Nephron progenitor cell (in vitro differentiated cells): ENCODE measurements at regions not wholly inside any gene's neighbourhood (a gene's known extent, or its start where the extent isn't known, plus 50 kb on each side); places are given as distances from the start of the nearest gene placed in this dataset.
"Not testable (repeated sequence)": the region's sequence is repeated elsewhere in the genome, so short reads cannot be mapped to it uniquely, and the experiment has no call there.

ENCODE experiments used
- DNase-seq: peaks from one replicate; pipeline ENCODE4 v3.0.0; 2021
- H3K27ac Mint-ChIP-seq: 2 replicates; pipeline ENCODE4 v1.8.0; 2021; ENCODE audit warnings: mild to moderate bottlenecking, moderate library complexity, mixed read lengths
- H3K27me3 Mint-ChIP-seq: 2 replicates; pipeline ENCODE4 v1.8.0; 2021; ENCODE audit warnings: mild to moderate bottlenecking, low read depth, mixed read lengths; ENCODE audit not compliant: poor library complexity
- H3K36me3 Mint-ChIP-seq: 2 replicates; pipeline ENCODE4 v1.8.0; 2021; ENCODE audit warnings: low read depth, mixed read lengths
- H3K4me1 Mint-ChIP-seq: 2 replicates; pipeline ENCODE4 v1.8.0; 2021; ENCODE audit warnings: mixed read lengths
- H3K4me3 Mint-ChIP-seq: 2 replicates; pipeline ENCODE4 v1.8.0; 2021; ENCODE audit warnings: mild to moderate bottlenecking, moderate library complexity, mixed read lengths
- H3K9me3 Mint-ChIP-seq: 2 replicates; pipeline ENCODE4 v1.8.0; 2021; ENCODE audit warnings: mild to moderate bottlenecking, moderate library complexity, mixed read lengths
- TF ChIP-seq, protein P1 (sequence below): fragments of 200-600 bp; sonication (generic); IDR thresholded peaks from 2 replicates; pipeline ENCODE4 v1.5.0; 2021; ENCODE audit warnings: antibody characterized with exemption

DNA sequence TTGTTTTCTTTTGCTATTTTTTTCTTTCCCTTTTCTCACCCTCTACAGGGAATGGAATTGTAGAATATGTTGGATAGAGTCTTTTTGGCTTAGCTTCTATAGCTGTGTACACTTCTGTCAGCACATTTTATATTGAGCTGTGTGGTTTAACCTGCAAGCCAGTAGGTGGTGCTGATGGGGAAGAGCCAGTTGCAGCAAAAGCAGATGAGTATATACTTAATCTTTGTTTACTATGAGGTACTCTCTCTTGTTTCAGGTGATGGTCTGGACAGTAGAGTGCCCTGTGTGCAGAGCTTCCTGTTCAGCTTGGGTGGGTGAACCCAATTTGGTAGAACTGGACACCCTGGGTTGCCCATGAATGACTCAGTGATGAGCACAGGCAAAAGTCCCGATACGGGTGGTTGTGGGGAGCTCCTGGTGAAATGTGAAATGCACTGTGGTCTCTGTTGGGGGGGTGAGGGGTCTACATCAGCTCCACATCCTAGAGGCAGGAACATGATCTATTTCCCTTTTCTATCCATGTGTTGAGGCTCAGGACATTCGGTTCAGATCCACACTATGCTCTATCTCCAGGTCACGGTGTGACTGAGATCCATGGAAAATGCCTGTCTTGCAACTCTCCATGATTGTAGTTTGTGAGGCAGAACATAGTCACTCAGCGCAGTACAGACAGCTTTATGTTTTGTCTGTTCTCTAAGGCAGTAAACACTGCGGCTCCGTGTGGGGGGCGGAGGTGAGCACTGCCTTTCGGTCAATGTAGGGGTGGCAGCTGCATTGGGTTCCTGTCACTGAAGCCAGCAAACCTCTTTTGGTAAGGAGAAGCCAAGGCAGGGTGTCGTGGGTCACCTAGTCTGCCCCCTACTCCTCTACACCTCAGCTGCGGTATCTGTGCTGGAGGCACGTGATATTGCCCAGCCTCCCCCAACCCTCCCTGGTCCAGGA lies 353.2 kb downstream of the PRR16 start:
- Mint-ChIP-seq H3K9me3 (peaks cover 13% of the 10 kb centered on the region), H3K27me3 (no peaks in the 10 kb centered on the region), H3K27ac (no peak overlapping the region), H3K4me1 (no peaks in the 10 kb centered on the region), H3K4me3 (no peak overlapping the region), H3K36me3 (no peaks in the 10 kb centered on the region)
- DNase-seq: no peak
- TF ChIP-seq, protein P1, sequence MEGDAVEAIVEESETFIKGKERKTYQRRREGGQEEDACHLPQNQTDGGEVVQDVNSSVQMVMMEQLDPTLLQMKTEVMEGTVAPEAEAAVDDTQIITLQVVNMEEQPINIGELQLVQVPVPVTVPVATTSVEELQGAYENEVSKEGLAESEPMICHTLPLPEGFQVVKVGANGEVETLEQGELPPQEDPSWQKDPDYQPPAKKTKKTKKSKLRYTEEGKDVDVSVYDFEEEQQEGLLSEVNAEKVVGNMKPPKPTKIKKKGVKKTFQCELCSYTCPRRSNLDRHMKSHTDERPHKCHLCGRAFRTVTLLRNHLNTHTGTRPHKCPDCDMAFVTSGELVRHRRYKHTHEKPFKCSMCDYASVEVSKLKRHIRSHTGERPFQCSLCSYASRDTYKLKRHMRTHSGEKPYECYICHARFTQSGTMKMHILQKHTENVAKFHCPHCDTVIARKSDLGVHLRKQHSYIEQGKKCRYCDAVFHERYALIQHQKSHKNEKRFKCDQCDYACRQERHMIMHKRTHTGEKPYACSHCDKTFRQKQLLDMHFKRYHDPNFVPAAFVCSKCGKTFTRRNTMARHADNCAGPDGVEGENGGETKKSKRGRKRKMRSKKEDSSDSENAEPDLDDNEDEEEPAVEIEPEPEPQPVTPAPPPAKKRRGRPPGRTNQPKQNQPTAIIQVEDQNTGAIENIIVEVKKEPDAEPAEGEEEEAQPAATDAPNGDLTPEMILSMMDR: peak; percentile 34

DNA sequence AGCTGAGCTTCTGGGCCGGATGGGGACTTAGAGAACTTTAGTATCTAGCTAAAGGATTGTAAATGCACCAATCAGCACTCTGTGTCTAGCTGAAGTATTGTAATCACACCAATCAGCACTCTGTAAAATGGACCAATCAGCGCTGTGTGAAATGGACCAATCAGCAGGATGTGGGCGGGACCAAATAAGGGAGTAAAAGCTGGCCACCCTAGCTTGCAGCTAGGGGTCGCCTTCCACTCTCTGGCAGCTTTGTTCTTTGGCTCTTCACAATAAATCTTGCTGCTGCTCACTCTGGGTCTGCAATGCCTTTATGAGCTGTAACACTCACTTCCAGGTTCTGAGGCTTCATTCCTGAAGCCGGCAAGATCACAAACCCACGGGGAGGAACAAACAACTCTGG lies 354.0 kb downstream of the PRR16 start:
- Mint-ChIP-seq H3K4me1 (no peaks in the 10 kb centered on the region), H3K27me3 (no peaks in the 10 kb centered on the region), H3K36me3 (no peaks in the 10 kb centered on the region), H3K9me3 (peaks cover 8% of the 10 kb centered on the region), H3K4me3 (no peak overlapping the region), H3K27ac (no peak overlapping the region)
- DNase-seq: no peak
- TF ChIP-seq, protein P1: no peak

DNA sequence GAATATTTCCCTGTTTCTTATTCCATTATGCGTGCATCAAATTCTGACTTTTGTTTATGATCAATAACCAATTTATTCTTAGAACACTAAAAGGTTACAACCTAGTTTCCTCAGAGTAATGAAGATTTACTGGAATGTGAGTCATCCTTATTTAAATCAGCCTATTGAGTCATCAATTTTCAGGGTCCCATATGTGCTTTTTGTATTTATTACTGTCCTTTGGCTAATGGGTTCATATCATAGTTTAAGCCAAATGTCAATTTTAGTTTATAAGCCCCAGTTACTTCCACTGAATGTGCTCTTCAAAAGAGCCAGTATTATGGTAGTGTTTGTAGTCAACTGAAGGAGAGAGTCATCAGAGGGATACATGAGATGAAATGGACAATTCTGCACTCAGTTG lies 359.2 kb downstream of the PRR16 start:
- Mint-ChIP-seq H3K27ac (no peak overlapping the region), H3K36me3 (no peaks in the 10 kb centered on the region)
- TF ChIP-seq, protein P1: no peak

DNA sequence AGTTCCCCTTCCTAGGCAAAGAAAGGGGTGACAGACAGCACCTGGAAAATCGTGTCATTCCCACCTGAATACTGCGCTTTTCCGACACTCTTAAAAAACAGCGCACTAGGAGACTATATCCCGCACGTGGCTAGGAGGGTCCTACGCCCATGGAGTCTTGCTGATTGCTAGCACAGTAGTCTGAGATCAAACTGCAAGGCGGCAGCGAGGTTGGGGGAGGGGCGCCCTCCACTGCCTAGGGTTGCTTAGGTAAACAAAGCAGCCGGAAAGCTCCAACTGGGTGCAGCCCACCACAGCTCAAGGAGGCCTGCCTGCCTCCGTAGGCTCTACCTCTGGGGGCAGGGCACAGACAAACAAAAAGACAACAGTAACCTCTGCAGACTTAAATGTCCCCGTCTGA lies 367.5 kb downstream of the PRR16 start:
- not testable (repeated sequence) for H3K4me1 Mint-ChIP-seq, DNase-seq, H3K4me3 Mint-ChIP-seq, H3K27ac Mint-ChIP-seq, H3K27me3 Mint-ChIP-seq, H3K36me3 Mint-ChIP-seq
- H3K9me3 Mint-ChIP-seq: peaks cover 15% of the 10 kb centered on the region

More for the DNA sequence above, 359.2 kb downstream of the PRR16 start:
- DNase-seq: no peak
- Mint-ChIP-seq H3K27me3 (no peaks in the 10 kb centered on the region), H3K4me1 (no peaks in the 10 kb centered on the region), H3K4me3 (no peak overlapping the region), H3K9me3 (no peaks in the 10 kb centered on the region)

DNA sequence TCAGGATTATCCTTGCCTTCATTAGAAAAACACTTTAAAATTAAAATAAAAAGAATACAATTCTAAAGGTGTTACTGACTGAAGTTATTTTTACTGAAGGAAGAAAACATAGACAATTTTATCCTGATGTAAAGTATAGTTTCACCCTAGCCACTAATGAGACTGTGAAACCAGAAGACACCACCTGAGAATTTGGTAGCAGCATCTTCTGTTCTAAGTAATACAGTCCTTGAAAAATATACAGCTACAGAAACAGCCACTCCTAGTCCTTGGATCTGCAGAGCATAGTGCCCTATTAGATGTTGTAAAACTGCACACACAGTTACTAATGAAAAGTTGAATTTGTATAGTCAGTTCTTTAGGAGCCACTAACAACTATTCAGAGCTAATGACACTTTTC lies 377.7 kb downstream of the PRR16 start:
- H3K27ac Mint-ChIP-seq: no peak overlapping the region
- no peak for DNase-seq
- no peaks in the 10 kb centered on the region for H3K27me3 Mint-ChIP-seq
- H3K4me3 Mint-ChIP-seq: no peak overlapping the region
- H3K4me1 Mint-ChIP-seq: no peaks in the 10 kb centered on the region
- TF ChIP-seq, protein P1: no peak
- H3K9me3 Mint-ChIP-seq: no peaks in the 10 kb centered on the region
- no peaks in the 10 kb centered on the region for H3K36me3 Mint-ChIP-seq

DNA sequence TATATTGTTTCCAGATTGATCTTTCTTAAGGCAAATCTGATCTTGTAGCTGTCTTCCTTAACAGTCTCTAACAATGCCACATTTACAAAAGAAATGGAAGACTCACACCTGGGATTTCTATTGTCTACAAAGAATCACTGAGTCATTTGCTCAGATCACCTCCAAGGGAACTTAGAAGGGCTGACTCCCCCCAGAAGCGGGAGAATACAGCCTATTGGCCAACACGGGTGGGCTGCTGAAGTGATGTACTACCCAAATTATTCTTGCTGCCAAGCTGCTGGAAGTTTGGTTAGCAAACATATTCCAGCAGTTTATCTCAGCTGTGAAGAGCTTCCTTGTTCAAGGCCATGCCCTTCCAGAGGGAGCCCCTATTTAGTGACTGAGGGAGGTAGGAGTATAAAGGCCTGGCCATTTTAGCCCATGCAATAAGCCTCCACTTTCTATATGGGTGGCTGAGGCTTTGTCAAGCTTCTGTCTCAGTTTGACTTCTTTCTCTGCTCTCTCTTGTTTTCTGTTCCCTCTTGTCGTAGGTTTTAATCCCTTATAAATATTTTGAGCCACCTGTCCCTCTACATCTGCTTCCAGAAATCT lies 379.4 kb downstream of the PRR16 start:
- Mint-ChIP-seq H3K4me1 (no peaks in the 10 kb centered on the region), H3K27ac (no peak overlapping the region), H3K4me3 (no peak overlapping the region), H3K27me3 (no peaks in the 10 kb centered on the region), H3K9me3 (no peaks in the 10 kb centered on the region), H3K36me3 (no peaks in the 10 kb centered on the region)
- DNase-seq: no peak
- TF ChIP-seq, protein P1: no peak
